Posterior vena cava (tissue), 2 donors: ENCODE measurements at regions not wholly inside any gene's neighbourhood (a gene's known extent, or its start where the extent isn't known, plus 50 kb on each side); places are given as distances from the start of the nearest gene placed in this dataset.
"Not testable (repeated sequence)": the region's sequence is repeated elsewhere in the genome, so short reads cannot be mapped to it uniquely, and the experiment has no call there.

ENCODE experiments used
- DNase-seq: peaks from one replicate; pipeline ENCODE4 v3.0.0-alpha.2; 2020; ENCODE audit warnings: low spot score
- intact Hi-C, 2 donors: fragments of 100-400 bp; cut with DNase I; formaldehyde crosslinking; loops; one replicate each; pipeline versions ENCODE4 v1.14.1 to v1.14.2; 2022 to 2023
- donor health status: DM: yes; HTN: yes; CAD: no.
- donor health status: DM: yes; HTN: yes; CAD: no.

GRCh38 chr5:131107128-131107527, 57.9 kb downstream of the HINT1 start:
- DNase-seq, result no peak
- intact Hi-C loops, result no loop called here

- no peak for DNase-seq
- intact Hi-C loops, result no loop called here
These were observed 60.8 kb downstream of the HINT1 start for GRCh38 chr5:131104169-131104808.

DNA sequence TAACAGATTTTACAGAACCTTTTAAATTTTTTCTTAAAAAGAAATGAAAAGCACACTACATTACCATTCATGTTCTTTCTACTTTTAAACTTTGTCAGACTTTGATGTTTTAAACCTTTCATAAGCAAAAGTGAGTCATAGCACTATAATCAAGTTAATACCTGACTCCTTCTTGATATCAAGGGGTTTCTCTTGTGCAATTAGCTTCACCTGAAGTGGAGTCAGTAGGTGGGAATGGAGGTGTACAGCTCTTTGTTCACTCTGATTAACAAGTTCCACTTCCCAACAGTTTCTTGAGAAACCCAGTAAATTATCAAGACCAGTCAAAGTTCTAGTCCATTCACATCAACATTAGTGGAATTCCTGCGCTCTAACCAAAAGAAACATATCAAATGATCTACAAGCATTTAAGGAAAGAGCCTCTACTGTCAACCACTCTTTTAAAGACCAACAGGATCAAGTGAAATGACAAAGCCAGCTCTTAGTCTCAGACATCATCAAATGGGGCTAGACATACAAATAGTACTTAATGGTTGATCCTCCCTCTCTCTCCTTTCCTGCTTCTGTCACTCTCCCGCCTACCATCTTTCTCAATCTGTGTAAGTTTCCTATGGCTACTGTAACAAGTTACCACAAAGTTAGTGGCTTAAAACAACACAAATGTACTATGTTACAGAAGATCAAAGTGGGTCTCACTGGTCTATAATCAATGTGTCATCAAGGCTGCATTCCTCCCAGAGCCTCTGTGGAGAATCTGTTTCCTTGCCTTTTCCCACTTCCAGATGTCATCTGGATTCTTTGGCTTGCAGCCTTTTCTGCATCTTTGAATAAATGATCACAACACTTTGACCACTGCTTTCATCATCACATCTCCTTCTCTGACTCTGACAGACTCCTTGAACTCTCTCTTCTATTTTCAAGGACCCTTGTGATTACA, 68.0 kb downstream of the HINT1 start:
- DNase-seq, result no peak
- intact Hi-C loops, result no loop called here

DNA sequence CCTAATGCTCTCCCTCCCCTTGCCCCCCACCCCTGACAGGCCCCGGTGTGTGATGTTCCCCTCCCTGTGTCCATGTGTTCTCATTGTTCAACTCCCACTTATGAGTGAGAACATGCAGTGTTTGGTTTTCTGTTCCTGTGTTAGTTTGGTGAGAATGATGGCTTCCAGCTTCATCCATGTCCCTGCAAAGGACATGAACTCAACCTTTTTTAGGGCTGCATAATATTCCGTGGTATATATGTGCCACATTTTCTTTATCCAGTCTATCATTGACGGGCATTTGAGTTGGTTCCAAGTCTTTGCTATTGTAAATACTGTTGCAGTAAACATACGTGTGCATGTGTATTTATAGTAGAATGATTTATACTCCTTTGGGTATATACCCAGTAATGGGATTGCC, 69.5 kb downstream of the HINT1 start:
- intact Hi-C loops, DNase-seq: not testable (repeated sequence)

- intact Hi-C loops, result no loop called here
These were observed 80.6 kb downstream of the HINT1 start for GRCh38 chr5:131084436-131084835.

DNA sequence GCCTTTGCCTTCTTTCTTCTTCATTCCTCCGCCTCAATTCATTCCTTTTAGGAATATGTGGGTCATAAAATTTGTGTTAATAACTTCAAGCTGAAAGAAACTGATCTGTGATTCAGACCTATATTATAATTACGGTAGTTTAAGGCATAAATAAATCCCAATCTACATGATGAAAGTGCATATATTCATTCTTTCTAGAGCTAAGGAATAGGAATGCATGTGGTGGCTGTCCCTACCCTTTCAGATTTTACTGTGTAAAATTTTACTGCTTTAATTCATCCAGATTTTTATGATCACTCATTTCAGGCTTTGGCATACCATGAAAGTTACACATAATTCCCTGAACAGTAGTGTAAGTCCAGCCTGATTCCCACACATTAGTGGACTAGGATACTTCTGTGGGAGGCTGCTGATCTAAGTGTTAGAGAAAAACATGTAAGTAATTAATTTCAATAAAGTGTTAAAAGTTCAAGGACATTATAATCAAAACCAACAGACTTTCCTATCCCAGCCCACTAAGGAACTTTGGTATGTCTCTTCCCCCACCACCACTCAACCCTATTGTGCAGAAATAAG, 83.1 kb downstream of the HINT1 start:
- DNase-seq, result no peak
- intact Hi-C loops, result no loop called here

More at GRCh38 chr5:131084436-131084835, 80.6 kb downstream of the HINT1 start:
- no peak for DNase-seq

DNA sequence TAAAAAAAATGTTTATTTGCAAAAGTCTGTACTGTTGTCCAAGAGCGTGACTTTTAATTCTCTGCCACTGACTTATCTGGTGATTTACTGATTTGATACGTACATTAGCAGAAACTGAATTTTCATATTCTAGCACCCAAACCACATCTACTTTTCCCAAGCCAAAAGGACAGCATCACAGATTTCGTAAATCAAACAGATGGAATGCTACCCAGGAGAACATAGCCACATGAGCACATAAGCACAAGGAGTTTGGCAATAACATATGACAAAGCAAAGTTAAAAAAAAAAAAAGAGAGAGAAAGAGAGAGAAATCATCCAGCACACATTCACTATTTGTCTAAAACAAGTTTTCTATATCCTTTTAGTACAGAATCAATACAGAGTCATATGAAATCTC, 83.7 kb downstream of the HINT1 start:
- intact Hi-C loops, result no loop called here
- DNase-seq, result no peak

GRCh38 chr5:131079232-131079631, 85.8 kb downstream of the HINT1 start:
- no peak for DNase-seq
- intact Hi-C loops, result no loop called here

DNA sequence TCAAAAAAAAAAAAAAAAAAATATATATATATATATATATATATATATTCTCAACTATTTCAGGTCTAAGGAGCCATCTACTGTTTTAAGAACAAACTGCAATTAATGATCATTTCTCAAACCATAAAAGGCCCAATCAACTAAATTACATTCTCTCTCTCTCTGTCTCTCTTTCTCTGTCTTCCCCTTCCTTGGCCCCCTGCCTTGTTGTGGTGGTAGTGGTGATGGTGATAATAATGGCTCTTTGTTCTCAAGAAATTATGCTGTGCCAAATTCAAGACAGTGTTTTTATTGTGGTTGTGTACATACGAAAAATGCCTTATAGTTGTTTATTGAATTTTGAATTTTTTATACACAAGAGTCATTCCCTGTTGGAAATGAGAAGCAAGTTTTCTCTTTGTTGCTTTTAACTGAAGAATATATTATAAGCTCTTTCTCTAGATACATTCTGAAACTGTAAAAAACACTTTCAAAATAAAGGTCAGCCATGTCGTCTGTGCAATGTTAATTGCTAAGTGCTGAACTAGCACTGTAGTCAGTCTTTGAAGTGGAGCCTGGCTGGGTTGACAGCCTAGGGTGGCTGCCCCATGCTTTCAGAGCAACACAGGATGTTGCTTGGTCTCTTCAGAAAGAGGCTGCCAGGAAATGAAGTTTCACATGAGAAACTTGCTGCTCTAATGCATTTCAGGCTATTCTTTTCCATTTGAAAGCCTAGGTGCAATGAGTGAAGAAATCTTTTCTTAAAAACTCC, 96.0 kb downstream of the HINT1 start:
- intact Hi-C loops, result no loop called here
- DNase-seq, result no peak

DNA sequence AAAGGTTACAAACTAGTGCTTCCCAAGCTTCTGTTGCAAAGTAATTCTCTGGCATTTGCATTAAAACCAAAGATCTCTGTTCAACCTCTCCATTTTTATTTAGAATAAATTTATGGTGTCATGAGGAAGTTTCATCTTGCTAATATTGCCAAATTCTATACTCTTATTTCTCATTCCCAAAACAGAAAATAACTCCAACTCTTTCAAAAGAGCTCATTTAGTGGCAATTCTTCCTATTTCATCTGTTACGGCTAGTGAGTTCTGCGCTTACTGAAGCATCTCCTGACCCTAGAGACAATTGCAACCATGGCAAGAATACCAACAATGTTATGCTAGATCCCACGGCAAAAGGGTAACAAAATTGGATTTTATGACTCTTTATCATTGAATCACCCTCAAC, 97.0 kb downstream of the HINT1 start:
- intact Hi-C loops, result no loop called here
- DNase-seq, result no peak

DNA sequence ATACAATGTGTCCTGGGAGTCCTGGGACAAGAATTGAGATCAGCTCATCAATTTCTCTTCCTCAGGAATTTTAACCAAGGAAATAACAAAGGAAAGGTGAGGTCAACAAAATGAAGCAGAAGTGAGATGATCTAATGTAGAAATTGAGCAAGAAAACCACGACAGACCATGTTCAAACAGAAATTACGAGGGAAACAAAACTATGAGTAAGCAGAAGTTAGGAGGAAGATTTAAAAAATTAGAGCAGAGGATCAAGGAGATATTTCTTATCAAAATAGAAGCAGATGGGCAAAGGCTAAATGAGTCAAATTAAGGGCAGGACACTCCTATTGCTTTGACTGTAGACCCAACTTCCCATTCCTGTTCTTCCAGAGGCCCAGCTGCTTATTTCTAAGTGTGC, 97.4 kb downstream of the HINT1 start:
- no peak for DNase-seq
- intact Hi-C loops, result no loop called here

DNA sequence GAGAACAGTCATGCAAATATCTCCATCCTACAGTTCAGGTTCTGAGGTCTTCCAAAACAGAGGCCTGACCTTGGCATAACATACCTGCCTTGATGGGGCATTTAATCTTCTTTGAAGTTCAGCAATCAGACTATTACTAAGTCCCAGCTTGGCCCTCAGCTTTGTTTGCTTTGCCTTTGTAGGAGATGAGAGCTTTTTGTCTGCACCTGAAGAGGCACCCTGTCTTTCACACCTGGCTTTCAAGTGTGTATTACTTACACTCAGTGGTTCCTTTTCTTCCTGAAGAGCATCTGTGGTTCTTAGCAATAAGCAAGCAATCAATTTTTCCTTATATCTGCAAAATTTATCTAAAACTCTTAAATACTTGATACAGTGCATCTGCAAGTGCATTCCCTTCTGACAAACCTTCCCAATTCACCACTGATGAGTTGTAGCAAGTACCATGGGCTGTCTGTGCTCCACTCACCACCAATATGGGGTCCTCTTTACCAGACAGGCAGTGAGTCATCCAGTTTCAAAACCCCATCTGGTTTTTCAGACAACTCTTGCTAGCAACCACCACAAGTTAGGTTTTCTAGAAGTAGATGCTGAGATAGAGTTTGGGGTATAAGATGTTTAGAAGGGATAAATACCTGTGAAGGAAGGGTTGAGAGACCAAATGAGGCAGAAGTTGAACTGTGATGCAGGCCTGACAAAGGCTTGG, 100.2 kb downstream of the HINT1 start:
- DNase-seq, result no peak
- intact Hi-C loops, result no loop called here

GRCh38 chr5:131042021-131042789, 122.9 kb downstream of the HINT1 start:
- no peak for DNase-seq
- intact Hi-C loops, result no loop called here

DNA sequence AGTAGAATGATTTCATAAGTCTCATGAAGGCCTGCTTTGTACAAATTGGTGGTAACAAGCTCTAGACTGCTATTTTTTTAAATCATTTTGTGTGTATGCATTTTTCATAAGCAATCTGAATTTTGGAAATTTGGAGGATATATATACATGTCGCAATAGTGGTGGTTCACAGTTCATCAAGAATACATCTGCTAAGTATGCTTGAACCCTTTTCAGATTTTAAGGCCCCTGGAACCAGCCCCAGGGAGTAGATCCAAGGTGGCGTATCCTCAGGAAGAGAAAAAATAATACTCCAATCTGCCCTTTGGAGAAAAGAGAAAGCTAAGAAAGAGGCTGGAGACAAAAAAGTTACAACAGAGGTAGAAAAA, 141.6 kb downstream of the HINT1 start:
- intact Hi-C loops, result no loop called here
- DNase-seq, result no peak

GRCh38 chr5:131022811-131023497, 142.1 kb downstream of the HINT1 start:
- no peak for DNase-seq
- intact Hi-C loops, result no loop called here

DNA sequence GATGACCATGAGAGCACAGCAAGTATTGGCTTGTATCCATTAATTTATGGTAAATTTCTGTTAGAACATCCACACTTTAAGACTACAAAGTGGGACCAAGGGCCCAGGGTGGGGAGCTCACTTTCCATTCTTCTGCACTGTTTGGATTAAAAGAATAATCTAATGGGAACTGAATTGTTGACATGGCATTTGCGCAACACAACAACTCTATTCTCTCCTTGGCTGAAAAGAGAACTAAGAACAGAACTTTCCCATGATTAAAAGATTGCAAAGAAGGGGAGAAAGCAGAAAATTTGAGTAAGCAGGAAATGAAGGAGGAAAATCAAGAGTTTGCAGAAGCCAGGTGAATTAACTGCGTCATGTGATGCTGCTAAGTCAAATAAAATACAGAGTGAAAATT, 143.4 kb downstream of the HINT1 start:
- no peak for DNase-seq
- intact Hi-C loops, result no loop called here

GRCh38 chr5:131019601-131020315, 145.3 kb downstream of the HINT1 start:
- DNase-seq, result no peak
- intact Hi-C loops, result no loop called here
